Suprapubic skin (tissue), 4 donors: ENCODE measurements at regions not wholly inside any gene's neighbourhood (a gene's known extent, or its start where the extent isn't known, plus 50 kb on each side); places are given as distances from the start of the nearest gene placed in this dataset.

Source experiments
- DNase-seq, 2 donors: peaks; one replicate each; pipeline ENCODE4 v3.0.0-alpha.2; 2019; ENCODE audit warnings: low spot score in 2 of 2
- H3K27ac ChIP-seq: fragments of 200-600 bp; sonication (generic); one replicate; pipeline ENCODE4 v1.5.1; 2019
- H3K27me3 ChIP-seq: fragments of 200-600 bp; sonication (generic); one replicate; pipeline ENCODE4 v1.5.1; 2019
- H3K36me3 ChIP-seq: fragments of 200-600 bp; sonication (generic); one replicate; pipeline ENCODE4 v1.5.1; 2019
- H3K4me1 ChIP-seq: fragments of 200-600 bp; sonication (generic); one replicate; pipeline ENCODE4 v1.5.1; 2019
- H3K4me3 ChIP-seq: fragments of 200-600 bp; sonication (generic); one replicate; pipeline ENCODE4 v1.5.1; 2019; ENCODE audit warnings: mild to moderate bottlenecking
- H3K9me3 ChIP-seq: fragments of 200-600 bp; sonication (generic); one replicate; pipeline ENCODE4 v1.5.1; 2019
- EP300 ChIP-seq: sonication (generic); formaldehyde crosslinking; IDR thresholded peaks from one replicate; pipeline ENCODE4 v1.6.1; 2017; ENCODE audit warnings: antibody characterized with exemption
- POLR2A ChIP-seq, 2 donors: fragments of 450-650 bp; IDR thresholded peaks; one replicate each; pipeline ENCODE4 v1.6.1; 2017; ENCODE audit warnings: antibody characterized with exemption in 2 of 2, mild to moderate bottlenecking in 2 of 2, moderate library complexity in 2 of 2
- POLR2AphosphoS5 ChIP-seq, 3 donors: sonication (generic); formaldehyde crosslinking; IDR thresholded peaks; one replicate each; pipeline ENCODE4 v1.6.1; 2017; ENCODE audit warnings: antibody characterized with exemption in 3 of 3
- WGBS: methylation state at CpG from one replicate; pipeline ENCODE4 v1.1.5; 2018; 5-methylcytosine and 5-hydroxymethylcytosine counted together
- TF ChIP-seq, protein P1 (sequence below), 2 donors: fragments of 200-600 bp in 1 of 2; fragments of 450-650 bp in 1 of 2; sonication (generic) in 1 of 2; IDR thresholded peaks; one replicate each; pipeline ENCODE4 v1.5.1; 2016 to 2019; ENCODE audit warnings: antibody characterized with exemption in 2 of 2, mild to moderate bottlenecking in 1 of 2, moderate library complexity in 1 of 2

DNA sequence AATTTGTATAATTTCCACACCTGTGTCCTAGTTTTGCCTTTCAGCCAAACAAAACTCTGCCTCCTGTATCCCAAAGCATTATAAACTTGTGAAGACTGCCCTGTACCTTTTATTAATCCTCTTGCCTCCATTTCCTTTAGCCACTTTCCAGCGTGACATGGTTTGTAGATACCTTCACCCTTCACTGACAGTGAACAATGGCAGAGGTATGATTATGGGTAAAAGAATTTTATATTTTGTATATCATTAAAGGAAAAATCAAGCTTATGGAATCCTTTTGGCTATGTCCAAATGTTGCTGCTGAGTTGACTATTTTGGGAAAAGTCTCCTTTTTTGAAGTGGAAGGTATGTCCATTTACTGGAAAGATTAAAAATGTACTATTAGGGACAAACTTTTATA is 251.7 kb downstream of the HNMT start:
- no peak for TF ChIP-seq EP300
- no peak for TF ChIP-seq POLR2A (IDR thresholded peaks at IDR 0.05)
- no peak for TF ChIP-seq POLR2AphosphoS5 (IDR thresholded peaks at IDR 0.05)
- DNase-seq, result no peak
- 79% methylated on average over 1 of the region's 1 CpG for WGBS
- H3K27me3 ChIP-seq, result no peaks in the 10 kb centered on the region
- no peak overlapping the region for H3K4me3 ChIP-seq
- no peaks in the 10 kb centered on the region for H3K36me3 ChIP-seq
- H3K27ac ChIP-seq, result no peak overlapping the region
- no peaks in the 10 kb centered on the region for H3K9me3 ChIP-seq
- H3K4me1 ChIP-seq, result no peaks in the 10 kb centered on the region

DNA sequence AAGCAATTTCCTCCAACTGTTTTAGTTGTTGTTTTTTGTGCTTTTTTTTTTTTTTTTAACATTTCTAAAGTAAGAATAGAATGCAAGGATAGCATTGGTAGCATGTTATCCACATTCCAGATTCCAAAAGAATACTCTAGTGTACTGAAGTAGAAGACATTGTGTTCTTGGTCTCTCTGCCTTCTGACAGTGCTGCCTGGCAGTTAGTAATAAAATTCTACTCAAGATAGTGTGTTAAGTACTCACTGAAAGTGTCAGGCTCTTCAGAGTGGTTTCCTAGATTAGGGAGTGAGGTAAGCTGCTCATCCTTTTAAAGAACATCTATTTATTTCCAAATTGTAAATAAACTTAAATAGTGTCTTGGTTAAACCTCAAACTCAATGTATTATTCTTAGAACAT is 253.7 kb downstream of the HNMT start:
- no peaks in the 10 kb centered on the region for H3K36me3 ChIP-seq
- H3K4me1 ChIP-seq, result no peaks in the 10 kb centered on the region
- H3K9me3 ChIP-seq, result no peaks in the 10 kb centered on the region
- TF ChIP-seq EP300 (no peak), POLR2AphosphoS5 (IDR thresholded peaks at IDR 0.05) (no peak), POLR2A (IDR thresholded peaks at IDR 0.05) (no peak)
- TF ChIP-seq, protein P1, sequence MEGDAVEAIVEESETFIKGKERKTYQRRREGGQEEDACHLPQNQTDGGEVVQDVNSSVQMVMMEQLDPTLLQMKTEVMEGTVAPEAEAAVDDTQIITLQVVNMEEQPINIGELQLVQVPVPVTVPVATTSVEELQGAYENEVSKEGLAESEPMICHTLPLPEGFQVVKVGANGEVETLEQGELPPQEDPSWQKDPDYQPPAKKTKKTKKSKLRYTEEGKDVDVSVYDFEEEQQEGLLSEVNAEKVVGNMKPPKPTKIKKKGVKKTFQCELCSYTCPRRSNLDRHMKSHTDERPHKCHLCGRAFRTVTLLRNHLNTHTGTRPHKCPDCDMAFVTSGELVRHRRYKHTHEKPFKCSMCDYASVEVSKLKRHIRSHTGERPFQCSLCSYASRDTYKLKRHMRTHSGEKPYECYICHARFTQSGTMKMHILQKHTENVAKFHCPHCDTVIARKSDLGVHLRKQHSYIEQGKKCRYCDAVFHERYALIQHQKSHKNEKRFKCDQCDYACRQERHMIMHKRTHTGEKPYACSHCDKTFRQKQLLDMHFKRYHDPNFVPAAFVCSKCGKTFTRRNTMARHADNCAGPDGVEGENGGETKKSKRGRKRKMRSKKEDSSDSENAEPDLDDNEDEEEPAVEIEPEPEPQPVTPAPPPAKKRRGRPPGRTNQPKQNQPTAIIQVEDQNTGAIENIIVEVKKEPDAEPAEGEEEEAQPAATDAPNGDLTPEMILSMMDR (IDR thresholded peaks at IDR 0.05), result no peak
- H3K4me3 ChIP-seq, result no peak overlapping the region
- no peak for DNase-seq
- no peaks in the 10 kb centered on the region for H3K27me3 ChIP-seq
- no peak overlapping the region for H3K27ac ChIP-seq

DNA sequence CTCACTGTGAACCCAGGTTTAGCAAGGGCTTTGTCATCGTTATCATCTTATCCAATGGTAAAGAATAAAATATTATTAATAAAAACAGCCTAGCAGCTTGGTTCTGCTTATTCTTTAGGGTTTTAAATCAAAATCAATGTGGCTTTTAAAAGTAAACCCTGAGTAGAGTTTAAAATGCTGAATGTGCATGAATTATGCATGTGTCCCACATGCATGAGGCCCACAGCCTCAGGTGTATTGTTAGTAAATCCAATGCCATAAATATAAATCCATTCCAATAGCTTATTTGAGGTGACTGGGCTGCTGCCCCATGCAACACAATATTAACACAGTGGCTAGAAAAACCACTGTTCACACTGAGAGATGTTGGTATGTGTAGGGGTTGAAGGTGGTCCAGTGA is 254.1 kb downstream of the HNMT start:
- Histone ChIP-seq H3K27me3 (no peaks in the 10 kb centered on the region), H3K4me3 (no peak overlapping the region), H3K36me3 (no peaks in the 10 kb centered on the region), H3K4me1 (no peaks in the 10 kb centered on the region), H3K9me3 (no peaks in the 10 kb centered on the region), H3K27ac (no peak overlapping the region)
- TF ChIP-seq EP300 (no peak), POLR2AphosphoS5 (IDR thresholded peaks at IDR 0.05) (no peak), POLR2A (IDR thresholded peaks at IDR 0.05) (no peak)
- TF ChIP-seq, protein P1 (IDR thresholded peaks at IDR 0.05), result no peak
- no peak for DNase-seq
- WGBS, result 90% methylated on average over 1 of the region's 1 CpG

DNA sequence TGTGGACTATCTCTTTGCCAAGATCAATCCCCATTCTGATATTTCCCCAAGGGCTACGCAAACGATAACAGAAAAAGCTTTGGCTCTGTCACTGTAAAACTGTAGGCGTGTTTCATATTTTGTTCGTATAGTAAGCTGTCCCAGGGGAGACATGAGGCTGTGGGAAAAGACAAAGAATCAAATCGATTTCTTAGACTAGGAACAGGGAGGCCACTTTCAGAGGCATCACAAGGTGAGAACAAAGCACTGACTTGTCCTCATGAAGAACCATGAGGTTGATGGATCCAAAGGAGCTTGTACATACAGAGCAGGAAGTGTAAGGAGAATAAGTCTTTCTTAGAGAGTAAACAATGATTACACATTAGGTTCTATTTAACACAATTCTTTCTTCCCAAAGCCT is 255.7 kb downstream of the HNMT start:
- H3K4me3 ChIP-seq, result no peak overlapping the region
- no peaks in the 10 kb centered on the region for H3K27me3 ChIP-seq
- TF ChIP-seq POLR2AphosphoS5 (IDR thresholded peaks at IDR 0.05) (no peak), POLR2A (IDR thresholded peaks at IDR 0.05) (no peak), EP300 (no peak)
- TF ChIP-seq, protein P1 (IDR thresholded peaks at IDR 0.05), result no peak
- no peak overlapping the region for H3K27ac ChIP-seq
- no peaks in the 10 kb centered on the region for H3K9me3 ChIP-seq
- no peaks in the 10 kb centered on the region for H3K36me3 ChIP-seq
- DNase-seq, result no peak
- H3K4me1 ChIP-seq, result no peaks in the 10 kb centered on the region
- 74% methylated on average over 5 of the region's 5 CpGs for WGBS

DNA sequence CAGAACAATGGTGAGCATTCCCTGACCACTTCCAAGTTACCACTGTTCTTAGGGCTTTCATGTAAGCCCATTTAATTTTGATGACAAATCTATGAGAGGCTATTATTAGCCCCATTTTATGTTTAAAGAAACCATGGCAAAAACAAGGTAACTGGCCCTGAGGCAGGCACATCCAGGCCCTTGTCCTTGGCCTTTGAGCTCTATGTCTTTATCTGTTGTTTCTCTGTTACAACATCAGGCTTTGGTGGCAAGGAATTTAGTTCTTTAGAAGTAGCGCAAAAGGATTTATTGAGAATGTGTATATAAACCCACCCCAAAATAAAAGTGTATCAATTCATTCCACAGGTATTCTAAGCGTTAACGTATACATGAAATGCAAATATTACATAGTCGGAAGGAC is 257.1 kb downstream of the HNMT start:
- Histone ChIP-seq H3K27ac (no peak overlapping the region), H3K9me3 (no peaks in the 10 kb centered on the region), H3K4me1 (no peaks in the 10 kb centered on the region), H3K4me3 (no peak overlapping the region), H3K36me3 (no peaks in the 10 kb centered on the region), H3K27me3 (no peaks in the 10 kb centered on the region)
- 98% methylated on average over 4 of the region's 4 CpGs for WGBS
- DNase-seq, result no peak
- TF ChIP-seq, protein P1 (IDR thresholded peaks at IDR 0.05), result no peak
- no peak for TF ChIP-seq EP300
- TF ChIP-seq POLR2AphosphoS5 (IDR thresholded peaks at IDR 0.05), result no peak
- no peak for TF ChIP-seq POLR2A (IDR thresholded peaks at IDR 0.05)

DNA sequence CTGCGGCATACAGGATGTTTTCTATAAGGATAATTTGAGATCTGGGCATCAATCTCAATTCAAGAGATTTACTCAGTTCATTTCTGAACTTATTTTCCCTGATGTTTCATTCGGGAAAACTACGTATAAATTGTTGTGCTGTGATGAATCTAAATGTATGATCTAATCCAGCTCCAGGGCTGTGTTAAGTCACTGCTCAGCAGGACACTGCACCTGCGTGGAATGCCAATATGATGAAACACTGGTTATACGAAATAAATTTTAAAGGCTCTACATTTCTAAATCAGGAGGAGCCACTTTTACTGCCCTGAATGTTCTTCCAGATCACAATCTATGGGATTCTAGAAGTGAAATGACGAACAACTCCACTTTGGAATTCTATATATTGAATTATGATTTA is 259.0 kb downstream of the HNMT start:
- no peak for TF ChIP-seq POLR2AphosphoS5 (IDR thresholded peaks at IDR 0.05)
- TF ChIP-seq, protein P1 (IDR thresholded peaks at IDR 0.05), result no peak
- TF ChIP-seq EP300, result no peak
- no peak for TF ChIP-seq POLR2A (IDR thresholded peaks at IDR 0.05)
- Histone ChIP-seq H3K4me3 (no peak overlapping the region), H3K4me1 (no peaks in the 10 kb centered on the region), H3K9me3 (no peaks in the 10 kb centered on the region), H3K27me3 (no peaks in the 10 kb centered on the region), H3K27ac (no peak overlapping the region), H3K36me3 (no peaks in the 10 kb centered on the region)
- no peak for DNase-seq
- WGBS, result 51% methylated on average over 6 of the region's 6 CpGs
